Subcutaneous abdominal adipose tissue (tissue), 5 donors: ENCODE measurements at regions not wholly inside any gene's neighbourhood (a gene's known extent, or its start where the extent isn't known, plus 50 kb on each side); places are given as distances from the start of the nearest gene placed in this dataset.
"Not testable (repeated sequence)": the region's sequence is repeated elsewhere in the genome, so short reads cannot be mapped to it uniquely, and the experiment has no call there.

Experiments
- H3K27ac ChIP-seq: one replicate; pipeline ENCODE4 v1.7.0; 2013; ENCODE audit warnings: low read depth, mild to moderate bottlenecking, inconsistent platforms, low read length, moderate library complexity
- H3K27me3 ChIP-seq, 5 donors: one replicate each; pipeline ENCODE4 v1.7.0; 2013; ENCODE audit warnings: low read length in 5 of 5, inconsistent platforms in 1 of 5; ENCODE audit not compliant: control insufficient read depth in 5 of 5, insufficient read depth in 4 of 5
- H3K36me3 ChIP-seq, 5 donors: one replicate each; pipeline ENCODE4 v1.7.0; 2013; ENCODE audit warnings: low read length in 5 of 5; ENCODE audit not compliant: control insufficient read depth in 5 of 5, insufficient read depth in 5 of 5
- H3K4me1 ChIP-seq, 5 donors: one replicate each; pipeline ENCODE4 v1.7.0; 2013; ENCODE audit warnings: low read length in 5 of 5, mild to moderate bottlenecking in 3 of 5, moderate library complexity in 1 of 5; ENCODE audit not compliant: control insufficient read depth in 5 of 5, insufficient read depth in 5 of 5
- H3K4me3 ChIP-seq, 5 donors: one replicate each; pipeline ENCODE4 v1.7.0; 2013; ENCODE audit warnings: low read length in 5 of 5, low read depth in 1 of 5
- H3K9ac ChIP-seq, 5 donors: one replicate each; pipeline ENCODE4 v1.7.0; 2013; ENCODE audit warnings: low read length in 5 of 5, mild to moderate bottlenecking in 4 of 5, moderate library complexity in 3 of 5
- H3K9me3 ChIP-seq, 5 donors: one replicate each; pipeline ENCODE4 v1.7.0; 2013; ENCODE audit warnings: low read length in 5 of 5; ENCODE audit not compliant: control insufficient read depth in 5 of 5
- donor health status: healthy.
- donor health status: healthy.
- donor health status: healthy.
- donor health status: healthy.
- donor health status: healthy.

DNA sequence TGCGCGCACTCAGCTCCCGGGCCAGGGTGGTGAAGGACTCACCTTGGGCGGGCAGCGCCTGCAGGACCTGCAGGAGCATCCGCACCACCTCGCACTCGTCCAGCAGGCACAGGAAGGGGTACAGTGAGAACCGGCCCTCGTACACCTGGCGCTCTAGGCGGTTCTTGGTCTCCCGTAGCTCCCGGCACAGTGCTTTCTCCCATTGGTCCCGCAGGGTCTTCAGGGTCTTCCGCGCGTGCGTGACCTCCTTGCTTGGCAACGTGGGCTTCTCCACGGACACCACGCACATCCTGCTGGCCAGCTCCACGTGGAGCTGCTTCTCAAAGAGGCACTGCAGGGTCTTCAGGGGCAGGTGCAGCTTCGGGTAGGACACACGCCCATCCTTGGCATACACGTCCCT is 74.1 kb upstream of the MED13 start:
- Histone ChIP-seq H3K27me3 (peaks cover 8 to 21% (median 9%) of the 10 kb centered on the region in 5 donors), H3K36me3 (no peaks in the 10 kb centered on the region), H3K9ac (no peak overlapping the region), H3K4me1 (peaks cover 0 to 10% (median 4%) of the 10 kb centered on the region in 5 donors), H3K9me3 (peaks cover 0 to 2% (median 0%) of the 10 kb centered on the region in 5 donors), H3K4me3 (no peak overlapping the region), H3K27ac (no peak overlapping the region)

DNA sequence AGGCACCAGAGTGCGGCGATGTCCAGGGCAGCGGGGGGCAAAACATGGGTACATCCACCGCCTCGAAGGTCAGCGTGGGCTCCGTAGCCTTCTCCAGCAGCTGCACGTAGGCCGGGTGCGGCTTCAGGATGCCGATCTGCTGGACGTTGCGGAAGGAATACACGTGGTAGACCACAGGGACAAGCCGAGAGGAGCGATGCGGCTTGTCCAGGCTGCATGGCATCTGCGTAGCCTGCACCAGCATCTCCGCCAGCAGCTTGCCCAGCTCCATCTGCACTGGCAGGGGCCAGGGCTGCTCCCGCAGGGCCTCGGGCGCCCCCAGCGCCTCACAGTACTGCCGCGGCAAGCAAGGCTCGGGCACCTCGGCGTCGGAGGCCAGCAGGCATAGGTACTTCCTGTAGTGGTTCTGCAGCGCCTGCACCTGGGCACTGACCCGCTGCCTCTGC is 73.6 kb upstream of the MED13 start:
- H3K27me3 ChIP-seq = peaks cover 8 to 21% (median 9%) of the 10 kb centered on the region in 5 donors
- not testable (repeated sequence) for H3K27ac ChIP-seq, H3K36me3 ChIP-seq, H3K9me3 ChIP-seq, H3K9ac ChIP-seq, H3K4me1 ChIP-seq
- peak overlapping the region in 3 of 5 donors; percentile 5 to 26 (median 14) for H3K4me3 ChIP-seq

DNA sequence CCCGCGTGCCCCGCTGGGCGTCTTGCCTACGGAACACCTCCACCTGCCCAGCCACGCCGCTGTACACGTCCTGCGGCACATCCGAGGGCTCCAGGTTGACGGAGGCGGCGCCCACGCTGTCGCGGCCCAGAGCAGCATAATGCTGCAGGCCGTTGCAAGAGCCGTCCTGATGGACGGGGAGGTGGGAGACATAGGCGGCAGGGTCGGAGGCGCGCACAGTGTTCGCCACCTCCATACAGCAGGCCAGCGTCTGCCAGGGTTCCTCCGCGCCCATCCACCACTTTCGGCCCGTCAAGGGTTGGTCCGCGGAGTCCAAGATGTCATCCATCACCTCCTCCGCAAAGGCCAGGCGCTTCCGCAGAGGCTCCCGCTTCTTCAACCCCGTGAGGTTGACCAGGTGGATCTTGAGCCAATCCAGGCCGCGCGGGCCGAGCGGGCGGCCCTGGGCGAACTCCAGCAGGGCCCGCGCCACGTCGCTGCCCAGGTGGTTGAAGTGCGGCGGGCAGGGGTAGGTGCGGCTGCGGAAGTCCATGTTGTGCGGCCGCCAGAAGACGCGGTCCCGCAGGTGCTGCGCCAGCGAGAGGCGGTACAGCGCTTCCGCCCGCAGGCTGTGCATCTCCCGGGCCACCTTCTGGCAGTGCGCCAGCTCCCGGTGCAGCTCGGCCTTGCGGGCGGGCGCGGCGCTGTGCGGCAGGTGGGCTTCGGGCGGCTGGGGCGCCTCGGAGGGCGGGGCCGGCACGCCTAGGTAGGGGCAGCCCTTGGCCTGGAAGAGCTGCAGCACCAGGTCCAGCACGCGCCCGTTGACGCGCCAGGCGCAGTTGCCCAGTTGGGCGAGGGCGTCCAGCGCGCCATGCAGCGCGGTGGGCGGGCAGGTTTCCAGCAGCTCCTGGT is 72.9 kb upstream of the MED13 start:
- Histone ChIP-seq H3K27me3 (peaks cover 8 to 21% (median 9%) of the 10 kb centered on the region in 5 donors), H3K4me3 (peak overlapping the region in 3 of 5 donors; percentile 5 to 26 (median 14))
- not testable (repeated sequence) for H3K9me3 ChIP-seq, H3K36me3 ChIP-seq, H3K9ac ChIP-seq, H3K4me1 ChIP-seq, H3K27ac ChIP-seq

DNA sequence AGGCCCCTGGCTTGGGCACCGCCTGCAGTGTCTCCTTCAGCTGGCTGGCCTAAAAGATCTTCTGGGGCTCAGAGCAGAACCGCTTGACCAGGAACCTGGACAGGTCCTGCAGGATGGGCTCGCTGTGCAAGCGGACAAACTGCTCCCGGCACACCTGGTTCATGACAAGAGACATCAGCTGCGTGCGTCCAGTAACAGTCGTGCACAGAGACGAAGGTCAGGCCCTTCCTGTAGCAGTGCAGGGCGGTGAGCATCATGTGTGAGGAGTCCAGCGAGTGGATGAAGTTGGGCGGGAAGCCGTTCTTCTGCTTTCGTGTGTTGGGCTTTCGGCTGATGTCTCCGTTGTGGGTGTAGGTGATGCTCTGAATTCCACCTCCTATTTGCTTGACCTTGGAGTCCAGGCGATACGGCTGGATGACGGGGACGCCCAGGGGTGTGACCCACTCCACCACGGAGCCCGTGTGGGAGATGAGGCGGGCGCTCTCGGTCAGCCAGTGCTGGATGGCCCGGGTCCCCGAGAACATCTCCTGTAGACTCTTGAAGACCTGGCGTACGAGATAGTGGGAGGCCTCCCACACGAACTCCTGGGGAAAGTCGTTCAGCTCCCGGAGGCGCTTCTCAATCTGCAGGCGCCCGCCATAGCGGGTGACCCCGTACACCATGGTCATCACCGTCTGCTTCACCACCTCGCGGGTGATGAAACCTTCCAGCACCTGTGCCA is 72.1 kb upstream of the MED13 start:
- peaks cover 8 to 21% (median 9%) of the 10 kb centered on the region in 5 donors for H3K27me3 ChIP-seq
- not testable (repeated sequence) for H3K4me1 ChIP-seq, H3K9ac ChIP-seq, H3K9me3 ChIP-seq, H3K36me3 ChIP-seq, H3K4me3 ChIP-seq, H3K27ac ChIP-seq

DNA sequence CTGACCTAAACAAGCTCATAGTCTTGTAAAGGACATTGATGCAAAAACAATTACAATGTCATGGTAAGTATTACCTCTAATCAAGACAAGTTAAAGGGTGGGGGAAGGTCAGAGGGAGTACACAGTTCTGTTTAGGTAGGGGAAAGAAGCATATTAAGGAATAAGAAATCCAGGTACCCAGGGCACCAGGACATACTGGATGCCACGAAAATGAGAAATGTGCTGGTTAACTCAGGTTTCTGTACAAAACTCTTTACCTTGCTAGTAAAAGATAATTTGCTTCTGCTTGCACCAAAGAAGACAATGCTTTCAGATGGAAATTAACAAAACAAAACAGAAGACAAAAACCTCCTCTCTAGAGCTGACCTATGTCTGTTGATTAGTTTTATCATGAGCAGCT is 70.7 kb upstream of the MED13 start:
- Histone ChIP-seq H3K4me1 (peaks cover 0 to 10% (median 4%) of the 10 kb centered on the region in 5 donors), H3K9me3 (no peaks in the 10 kb centered on the region), H3K4me3 (no peak overlapping the region), H3K9ac (no peak overlapping the region), H3K27me3 (peaks cover 8 to 21% (median 9%) of the 10 kb centered on the region in 5 donors), H3K27ac (no peak overlapping the region), H3K36me3 (no peaks in the 10 kb centered on the region)

DNA sequence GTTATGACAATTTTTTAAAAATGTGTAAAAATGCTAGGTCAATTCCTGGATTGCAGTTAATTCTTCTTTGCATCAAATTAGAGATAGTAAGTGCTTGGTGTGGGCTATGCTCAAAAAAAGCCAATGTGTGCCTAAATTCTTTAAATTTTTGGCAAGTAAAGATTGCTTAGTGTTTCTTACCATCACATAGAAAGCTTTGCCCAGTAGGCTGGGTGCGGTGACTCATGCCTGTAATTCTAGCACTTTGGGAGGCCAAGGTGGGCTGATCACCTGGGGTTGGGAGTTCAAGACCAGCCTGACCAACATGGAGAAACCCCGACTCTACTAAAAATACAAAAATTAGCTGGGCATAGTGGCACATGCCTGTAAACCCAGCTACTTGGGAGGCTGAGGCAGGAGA is 70.0 kb upstream of the MED13 start:
- peaks cover 8 to 21% (median 9%) of the 10 kb centered on the region in 5 donors for H3K27me3 ChIP-seq
- not testable (repeated sequence) for H3K9ac ChIP-seq, H3K4me1 ChIP-seq, H3K36me3 ChIP-seq, H3K4me3 ChIP-seq, H3K9me3 ChIP-seq, H3K27ac ChIP-seq

DNA sequence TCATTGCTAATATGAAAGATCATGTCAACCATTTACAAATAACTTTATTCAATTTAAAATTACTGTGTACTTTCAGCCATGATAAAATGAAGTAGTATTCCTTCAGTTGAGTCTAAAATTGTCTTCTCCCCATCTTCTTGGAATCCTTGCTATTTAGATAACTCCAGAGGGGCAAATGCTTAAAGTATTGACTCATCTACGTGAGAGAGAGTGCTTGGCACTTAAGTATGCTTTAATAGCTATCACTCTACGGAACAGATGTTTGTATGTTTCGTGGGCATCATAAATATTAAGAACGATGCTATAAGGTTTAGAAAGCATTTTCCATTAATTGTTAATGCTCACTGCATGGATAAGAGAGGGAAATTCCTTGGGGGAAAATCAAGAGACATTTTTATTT is 69.3 kb upstream of the MED13 start:
- Histone ChIP-seq H3K9ac (no peak overlapping the region), H3K4me1 (peaks cover 0 to 10% (median 4%) of the 10 kb centered on the region in 5 donors), H3K27ac (no peak overlapping the region), H3K4me3 (no peak overlapping the region), H3K9me3 (no peaks in the 10 kb centered on the region), H3K36me3 (no peaks in the 10 kb centered on the region), H3K27me3 (peaks cover 8 to 17% (median 8%) of the 10 kb centered on the region in 5 donors)

DNA sequence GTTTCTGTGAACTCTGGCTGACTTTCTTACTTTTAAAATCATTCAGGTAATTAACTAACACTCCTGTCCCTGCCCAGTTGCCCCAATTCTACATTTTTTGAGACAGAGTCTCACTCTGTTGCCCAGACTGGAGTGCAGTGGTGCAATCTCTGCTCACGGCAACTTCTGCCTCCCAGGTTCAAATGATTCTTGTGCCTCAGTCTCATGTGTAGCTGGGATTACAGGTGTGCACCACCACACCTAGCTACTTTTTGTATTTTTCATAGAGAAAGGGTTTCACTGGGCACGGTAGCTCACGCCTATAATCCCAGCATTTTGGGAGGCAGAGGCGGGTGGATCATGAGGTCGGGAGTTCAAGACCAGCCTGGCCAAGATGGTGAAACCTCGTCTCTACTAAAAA is 66.2 kb upstream of the MED13 start:
- H3K27me3 ChIP-seq = not testable (repeated sequence)

DNA sequence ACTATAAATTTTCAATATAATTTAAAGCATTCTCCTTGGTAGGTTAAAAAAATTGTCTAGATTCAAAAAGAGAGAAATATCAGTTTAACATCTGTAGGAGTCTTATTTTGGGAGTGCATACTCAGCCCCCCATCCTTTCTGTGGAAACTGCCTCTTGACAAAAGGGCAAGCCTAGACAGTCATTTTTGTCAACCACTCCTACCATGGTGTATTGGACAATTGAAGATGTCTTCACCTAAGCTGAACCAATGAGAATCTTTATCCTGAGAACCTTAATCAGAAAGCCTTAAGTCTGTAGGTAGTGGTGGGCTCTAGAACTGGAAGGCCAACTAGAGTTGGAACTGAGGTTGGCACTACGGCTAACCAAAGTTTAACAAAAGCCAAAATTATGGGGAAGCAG is 65.7 kb upstream of the MED13 start:
- Histone ChIP-seq H3K4me3 (no peak overlapping the region), H3K9ac (no peak overlapping the region), H3K27me3 (peaks cover 0 to 2% (median 0%) of the 10 kb centered on the region in 5 donors)

More for the DNA sequence above, 66.2 kb upstream of the MED13 start:
- H3K4me3 ChIP-seq, H3K4me1 ChIP-seq, H3K9ac ChIP-seq, H3K9me3 ChIP-seq, H3K27ac ChIP-seq, H3K36me3 ChIP-seq: not testable (repeated sequence)

DNA sequence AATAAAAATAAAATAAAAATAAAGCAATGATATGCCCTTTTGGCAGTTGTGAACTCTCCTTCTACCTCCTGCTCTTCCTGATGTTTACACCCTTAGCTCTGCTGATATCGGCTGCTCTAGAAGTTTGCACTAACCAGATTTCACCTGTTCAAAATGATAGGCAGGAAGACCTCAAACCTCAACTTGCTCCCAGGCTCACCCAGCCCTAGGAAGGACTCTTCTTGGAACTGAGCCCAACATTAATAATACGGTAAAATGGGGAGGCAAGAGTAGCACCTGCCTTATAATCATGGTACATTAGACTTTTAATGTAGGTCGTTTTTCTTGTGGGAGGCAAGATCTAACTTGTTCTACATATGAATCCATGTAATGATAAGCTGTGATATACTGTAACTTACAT is 61.2 kb upstream of the MED13 start:
- no peaks in the 10 kb centered on the region for H3K4me1 ChIP-seq
- no peak overlapping the region for H3K9ac ChIP-seq
- H3K36me3 ChIP-seq = no peaks in the 10 kb centered on the region
- H3K4me3 ChIP-seq = no peak overlapping the region
- H3K27ac ChIP-seq = no peak overlapping the region
- peaks cover 0 to 7% (median 5%) of the 10 kb centered on the region in 5 donors for H3K27me3 ChIP-seq
- H3K9me3 ChIP-seq = no peaks in the 10 kb centered on the region

More for the DNA sequence above, 65.7 kb upstream of the MED13 start:
- Histone ChIP-seq H3K27ac (no peak overlapping the region), H3K4me1 (no peaks in the 10 kb centered on the region), H3K36me3 (no peaks in the 10 kb centered on the region), H3K9me3 (no peaks in the 10 kb centered on the region)
